UCSD-AML1 (cell line): ENCODE measurements at regions not wholly inside any gene's neighbourhood (a gene's known extent, or its start where the extent isn't known, plus 50 kb on each side); places are given as distances from the start of the nearest gene placed in this dataset.
"Not testable (repeated sequence)": the region's sequence is repeated elsewhere in the genome, so short reads cannot be mapped to it uniquely, and the experiment has no call there.

Experiments used
- DNase-seq: peaks from one replicate; lab custom pipeline; 2025; ENCODE audit not compliant: unreplicated experiment; lab: John Stamatoyannopoulos, UW

- no peak for DNase-seq
Measured at GRCh38 chr7:106382929-106383328, 98.1 kb upstream of the NAMPT start.

- DNase-seq, result no peak
Measured at GRCh38 chr7:106382129-106382528, 97.3 kb upstream of the NAMPT start.

DNA sequence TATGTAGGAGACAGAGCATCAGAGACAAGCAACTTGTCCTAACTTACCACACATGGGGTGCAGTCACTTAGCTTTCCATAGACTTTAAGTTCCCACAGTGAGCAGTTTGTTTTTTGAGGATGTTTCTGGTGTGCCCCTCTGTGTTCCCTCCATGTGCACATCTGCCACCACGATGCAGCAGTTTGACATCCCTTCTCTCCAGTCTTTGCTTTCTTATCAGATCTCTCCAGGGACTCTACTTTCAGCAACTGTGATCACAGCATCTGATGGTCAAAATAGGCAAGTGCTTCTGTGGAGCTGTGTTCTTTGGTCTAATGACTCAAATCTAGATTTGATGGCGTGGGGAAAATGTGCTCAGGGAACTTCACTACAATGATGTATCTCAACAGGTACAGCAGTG is 96.5 kb upstream of the NAMPT start:
- DNase-seq, result no peak

GRCh38 chr7:106377847-106378361 is 93.1 kb upstream of the NAMPT start:
- no peak for DNase-seq

DNA sequence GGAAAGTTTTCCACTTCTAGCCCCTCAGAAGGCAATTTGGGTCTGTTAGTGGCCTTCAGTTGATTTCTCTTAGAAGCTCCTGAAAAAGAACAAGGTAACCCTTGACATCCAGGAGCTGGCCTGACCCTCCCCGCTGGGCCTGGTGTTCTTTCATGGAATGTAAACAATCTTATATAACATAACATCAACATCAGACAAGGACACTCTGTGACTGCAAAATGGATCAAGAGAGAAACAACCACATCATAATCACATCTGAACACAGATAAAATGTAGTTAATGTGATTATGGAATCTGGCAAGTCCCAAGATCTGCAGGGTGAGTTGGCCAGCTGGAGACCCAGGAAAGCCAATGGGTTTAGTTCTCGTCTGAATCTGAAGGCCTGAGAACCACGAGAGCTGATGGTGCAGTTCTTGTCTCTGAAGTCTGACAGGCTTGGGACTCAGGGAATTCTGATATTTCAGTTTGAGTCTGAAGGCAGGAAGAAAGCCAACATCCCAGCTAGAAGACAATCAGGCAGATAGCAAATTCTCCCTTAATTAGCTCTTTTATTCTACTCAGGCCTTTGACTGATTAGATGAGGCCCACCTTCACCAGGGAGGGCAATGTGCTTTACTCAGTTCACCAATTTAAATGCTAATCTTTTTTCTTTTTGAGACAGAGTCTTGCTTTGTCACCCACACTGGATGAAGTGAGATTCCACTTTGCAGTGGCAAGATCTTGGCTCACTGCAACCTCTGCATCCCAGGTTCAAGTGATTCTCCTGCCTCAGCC is 91.4 kb upstream of the NAMPT start:
- no peak for DNase-seq

GRCh38 chr7:106375499-106375898 is 90.7 kb upstream of the NAMPT start:
- no peak for DNase-seq

- no peak for DNase-seq
Measured at GRCh38 chr7:106374437-106374836, 89.7 kb upstream of the NAMPT start.

DNA sequence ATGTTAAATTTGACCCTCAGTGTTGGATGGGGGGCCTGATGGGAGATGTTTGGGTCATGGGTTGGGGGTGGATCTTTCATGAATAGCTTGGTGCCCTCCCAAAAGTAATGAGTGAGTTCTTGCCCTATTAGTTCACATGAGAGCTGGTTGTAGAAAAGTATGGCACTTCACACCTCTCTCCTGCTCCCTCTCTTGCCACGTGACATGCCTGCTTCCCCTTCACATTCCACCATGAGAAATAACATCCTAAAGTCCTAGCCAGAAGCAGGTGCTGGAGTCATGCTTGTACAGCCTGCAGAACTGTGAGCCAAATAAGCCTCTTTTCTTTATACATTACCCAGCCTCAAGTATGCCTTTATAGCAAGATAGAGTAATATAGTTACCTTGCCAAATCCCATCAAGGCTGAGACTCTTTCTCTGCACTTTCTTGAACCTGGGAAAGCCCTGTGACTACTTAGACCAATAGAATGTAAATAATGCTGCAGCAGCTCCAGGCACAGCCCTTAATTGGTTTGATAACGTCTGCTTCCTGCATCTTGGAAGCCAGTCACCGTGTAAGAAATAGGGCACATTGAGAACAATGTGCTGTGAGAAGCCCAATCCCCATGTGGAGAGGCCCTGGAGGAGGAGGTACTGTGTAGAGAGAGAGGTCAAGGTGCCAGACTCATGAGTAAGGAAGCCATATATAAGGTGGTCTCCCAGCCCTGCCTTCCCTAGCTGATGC is 88.0 kb upstream of the NAMPT start:
- DNase-seq, result no peak

- DNase-seq, result no peak
Measured at GRCh38 chr7:106372126-106372525, 87.3 kb upstream of the NAMPT start.

- no peak for DNase-seq
Measured at GRCh38 chr7:106371629-106372028, 86.8 kb upstream of the NAMPT start.

DNA sequence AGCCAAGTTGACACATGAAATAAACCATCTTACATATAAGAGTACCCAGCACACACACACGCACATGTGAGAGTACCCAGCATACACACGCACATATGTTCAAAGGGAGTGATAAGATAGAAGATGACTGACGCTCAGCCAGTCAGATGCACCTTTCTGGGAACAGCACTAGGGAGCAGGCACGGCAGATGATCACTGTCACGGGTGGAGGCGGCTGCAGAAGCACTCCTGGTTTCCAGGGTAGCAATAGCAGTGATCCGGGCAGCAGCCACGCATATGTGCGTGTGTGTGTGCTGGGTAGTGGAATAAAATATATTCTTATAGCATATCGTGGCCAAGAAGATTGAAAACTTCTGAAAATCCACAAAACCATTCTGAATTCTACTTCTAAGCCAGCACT is 85.8 kb upstream of the NAMPT start:
- no peak for DNase-seq

DNA sequence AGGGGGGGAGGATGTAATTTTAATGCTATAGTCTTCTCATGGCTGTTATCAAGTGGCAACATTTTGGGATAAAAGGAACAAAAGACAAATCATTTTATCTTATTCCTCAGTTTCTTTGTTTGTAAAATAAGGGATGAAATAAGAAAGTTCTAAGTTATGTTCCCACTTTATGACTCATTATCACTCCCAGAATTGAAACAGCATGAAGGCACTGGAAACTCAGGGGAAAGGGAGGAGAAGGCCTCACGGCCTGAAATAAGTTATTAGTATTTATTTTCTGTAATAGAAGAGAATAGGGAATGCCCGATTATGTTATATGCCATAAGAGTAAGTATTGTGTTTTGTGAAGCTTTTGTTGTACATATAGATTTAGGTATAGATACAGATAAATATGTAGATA is 85.0 kb upstream of the NAMPT start:
- DNase-seq, result no peak

- DNase-seq, result no peak
Measured at GRCh38 chr7:106369352-106369751, 84.6 kb upstream of the NAMPT start.

GRCh38 chr7:106367664-106368063 is 82.9 kb upstream of the NAMPT start:
- DNase-seq, result no peak

- peak; percentile 8 for DNase-seq
Measured at GRCh38 chr7:106367018-106367420, 82.2 kb upstream of the NAMPT start.

GRCh38 chr7:106365252-106366005 is 80.6 kb upstream of the NAMPT start:
- DNase-seq, result no peak

- not testable (repeated sequence) for DNase-seq
Measured at GRCh38 chr7:106362507-106362906, 77.7 kb upstream of the NAMPT start.

- DNase-seq, result no peak
Measured at GRCh38 chr7:106358103-106358663, 73.4 kb upstream of the NAMPT start.

DNA sequence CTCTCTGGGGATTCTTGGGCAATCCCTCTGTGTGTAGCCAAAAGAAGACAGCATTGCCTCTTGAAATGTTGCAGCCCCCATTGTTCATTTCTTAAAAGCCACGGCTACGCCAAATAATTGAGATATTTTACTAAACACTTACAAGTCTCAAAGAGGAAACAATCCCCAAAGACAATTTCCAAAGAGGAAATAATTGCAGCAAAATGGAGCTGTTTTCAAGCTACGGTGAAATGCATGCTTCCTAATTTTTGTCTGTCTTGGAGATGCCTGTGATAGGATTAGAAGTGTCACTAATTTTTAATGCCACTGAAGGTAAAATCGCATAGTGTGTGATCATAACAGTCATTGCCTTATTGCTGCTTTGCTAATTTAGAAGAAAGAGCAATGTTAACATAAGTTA is 72.9 kb upstream of the NAMPT start:
- DNase-seq, result no peak

DNA sequence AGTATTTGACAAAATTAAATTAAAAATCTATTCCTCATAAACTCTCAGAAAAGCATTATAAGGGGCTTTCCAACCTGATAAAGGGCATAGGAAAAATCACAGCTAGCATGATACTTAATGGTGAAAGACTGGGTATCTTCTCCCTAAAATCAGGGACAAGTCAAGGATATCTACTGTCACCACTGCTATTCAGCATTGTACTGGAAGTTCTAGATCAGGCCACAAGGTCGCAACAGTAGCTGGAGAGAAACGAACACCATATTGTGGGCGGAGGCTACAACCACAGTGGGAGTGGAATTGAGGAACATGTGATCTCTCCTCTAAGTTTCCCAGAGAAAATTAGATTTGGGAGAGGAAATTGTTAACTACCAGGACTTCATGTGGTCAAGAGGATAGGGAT is 70.0 kb upstream of the NAMPT start:
- DNase-seq, result no peak

DNA sequence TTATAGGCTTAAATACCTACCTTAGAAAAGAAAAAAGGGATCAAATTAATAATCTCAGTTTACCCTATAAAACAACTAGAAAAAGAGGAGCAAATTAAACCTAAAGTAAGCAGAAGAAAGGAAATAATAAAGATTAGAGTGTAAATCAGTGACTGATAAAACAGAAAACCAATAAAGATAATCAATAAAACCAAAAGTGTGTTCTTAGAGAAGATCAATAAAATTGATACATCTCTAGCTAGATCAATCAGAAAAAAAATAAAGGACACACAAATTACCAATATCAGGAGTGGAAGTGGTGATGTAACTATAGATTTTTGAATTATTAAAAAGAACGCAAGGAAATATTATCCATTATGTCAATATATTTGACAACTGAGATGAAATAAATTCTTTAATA is 69.2 kb upstream of the NAMPT start:
- DNase-seq, result no peak
